HG03060 (cell line): ENCODE measurements at regions not wholly inside any gene's neighbourhood (a gene's known extent, or its start where the extent isn't known, plus 50 kb on each side); places are given as distances from the start of the nearest gene placed in this dataset.

ENCODE experiments used
- ATAC-seq: cut with Tn5 transposase; IDR thresholded peaks from one replicate; pipeline ENCODE4 v1.9.1; 2021; ENCODE audit warnings: low read depth, moderate number of reproducible peaks; ENCODE audit not compliant: unreplicated experiment

GRCh38 chr3:107970993-107971580, 119.7 kb downstream of the CD47 start:
- ATAC-seq, result no peak

- no peak for ATAC-seq
These were observed 120.6 kb downstream of the CD47 start for GRCh38 chr3:107969994-107970819.

- no peak for ATAC-seq
These were observed 121.3 kb downstream of the CD47 start for GRCh38 chr3:107969525-107969924.

GRCh38 chr3:107966276-107966675, 124.6 kb downstream of the CD47 start:
- no peak for ATAC-seq

GRCh38 chr3:107965136-107965655, 125.6 kb downstream of the CD47 start:
- ATAC-seq, result no peak

GRCh38 chr3:107963581-107963980, 127.2 kb downstream of the CD47 start:
- ATAC-seq, result no peak

GRCh38 chr3:107962946-107963345, 127.9 kb downstream of the CD47 start:
- ATAC-seq, result no peak

- no peak for ATAC-seq
These were observed 128.8 kb downstream of the CD47 start for GRCh38 chr3:107962037-107962436.

- no peak for ATAC-seq
These were observed 131.2 kb downstream of the CD47 start for GRCh38 chr3:107959550-107960154.

- ATAC-seq, result no peak
These were observed 132.7 kb downstream of the CD47 start for GRCh38 chr3:107958146-107958545.

- ATAC-seq, result no peak
These were observed 133.6 kb downstream of the CD47 start for GRCh38 chr3:107956991-107957900.

- no peak for ATAC-seq
These were observed 136.0 kb downstream of the CD47 start for GRCh38 chr3:107954845-107955244.

- no peak for ATAC-seq
These were observed 137.1 kb downstream of the CD47 start for GRCh38 chr3:107953722-107954121.

- no peak for ATAC-seq
These were observed 139.7 kb downstream of the CD47 start for GRCh38 chr3:107951126-107951525.

- no peak for ATAC-seq
These were observed 140.4 kb downstream of the CD47 start for GRCh38 chr3:107950417-107950816.

GRCh38 chr3:107949394-107949970, 141.3 kb downstream of the CD47 start:
- ATAC-seq, result no peak

- no peak for ATAC-seq
These were observed 143.6 kb downstream of the CD47 start for GRCh38 chr3:107947203-107947602.

GRCh38 chr3:107946700-107947099, 144.1 kb downstream of the CD47 start:
- no peak for ATAC-seq

- no peak for ATAC-seq
These were observed 145.3 kb downstream of the CD47 start for GRCh38 chr3:107945417-107946094.
